Astrocyte of the hippocampus (primary cell): ENCODE measurements at regions not wholly inside any gene's neighbourhood (a gene's known extent, or its start where the extent isn't known, plus 50 kb on each side); places are given as distances from the start of the nearest gene placed in this dataset.

ENCODE experiments used
- DNase-seq: peaks from one replicate; pipeline ENCODE4 v3.0.0; 2011; ENCODE audit warnings: low read depth, low spot score

GRCh38 chr21:27713154-27714109 lies 746.5 kb upstream of the ADAMTS5 start:
- no peak for DNase-seq

DNA sequence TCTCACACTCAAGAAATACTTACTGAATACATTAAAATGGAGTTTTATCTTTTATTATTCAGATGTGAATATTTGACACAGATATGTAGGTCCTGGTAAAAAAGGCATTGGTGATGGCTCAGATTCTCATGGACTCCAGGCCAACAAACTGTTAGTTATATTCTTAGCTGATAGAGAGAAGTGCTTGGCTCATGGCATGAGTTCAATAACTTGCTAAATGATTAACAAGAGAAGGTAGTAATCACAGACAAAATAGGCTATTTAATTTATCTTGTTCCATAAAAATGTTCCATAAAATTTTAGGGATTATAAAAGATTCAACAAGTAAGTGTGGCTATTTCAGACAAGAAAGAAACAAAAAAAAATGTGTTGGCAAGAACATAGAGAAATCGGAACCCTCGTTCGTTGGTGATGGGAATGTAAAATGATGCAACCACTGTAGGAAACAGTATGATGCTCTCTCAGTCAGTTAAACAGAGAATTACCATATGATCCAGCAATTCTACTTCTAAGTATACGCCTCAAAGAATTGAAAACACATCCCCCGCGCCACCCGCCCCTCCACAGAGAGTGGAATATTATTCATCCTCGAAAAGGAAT lies 737.8 kb upstream of the ADAMTS5 start:
- no peak for DNase-seq

- DNase-seq = no peak
These were observed 736.9 kb upstream of the ADAMTS5 start for GRCh38 chr21:27703791-27704190.

DNA sequence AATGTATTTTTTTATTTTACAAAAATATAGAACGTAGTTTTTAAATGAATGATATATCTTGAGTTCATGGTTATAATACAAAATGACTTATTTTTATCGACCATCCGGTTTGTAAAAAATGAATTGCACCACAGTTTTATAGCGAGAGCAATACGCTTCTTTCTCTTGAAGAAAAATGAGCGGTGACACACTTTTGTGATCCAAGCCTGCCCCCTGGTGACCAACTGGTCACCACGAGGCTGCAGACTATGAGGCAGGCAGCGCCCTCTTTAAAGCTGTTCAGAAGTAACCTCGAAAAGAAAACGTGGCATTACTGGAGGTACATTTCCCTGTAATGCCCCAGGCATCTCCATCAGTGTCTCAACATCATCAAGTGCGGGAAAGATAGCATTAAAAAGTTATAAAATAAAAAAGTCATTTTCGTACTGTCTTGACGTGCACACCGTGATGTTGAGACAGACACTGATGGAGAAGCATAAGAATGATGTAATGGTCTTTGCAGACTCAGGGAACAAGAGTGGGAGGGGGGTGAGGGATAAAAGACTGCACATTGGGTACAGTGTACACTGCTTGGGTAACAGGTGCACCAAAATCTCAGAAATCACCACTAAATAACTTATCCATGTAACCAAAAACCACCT lies 734.2 kb upstream of the ADAMTS5 start:
- peak; percentile 87 for DNase-seq

GRCh38 chr21:27695246-27695645 lies 728.4 kb upstream of the ADAMTS5 start:
- DNase-seq = no peak

DNA sequence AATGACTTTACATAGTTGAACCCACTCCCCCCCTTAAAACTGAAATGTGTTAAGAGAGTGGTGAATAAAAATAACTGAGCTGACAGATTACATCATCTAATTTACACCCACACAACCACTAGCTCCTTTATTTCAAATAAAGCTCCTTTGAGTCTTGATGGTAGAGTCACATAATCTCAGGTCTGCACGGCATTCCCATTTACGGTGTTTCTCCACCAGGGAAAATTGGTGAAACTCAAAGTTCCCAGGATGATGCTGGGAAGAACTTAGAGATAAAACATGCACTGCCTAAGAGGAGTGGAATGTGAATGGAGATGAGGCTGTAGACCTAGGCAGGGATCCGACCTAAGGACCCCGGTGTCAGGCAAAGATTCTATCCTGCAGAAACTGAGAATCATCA lies 727.8 kb upstream of the ADAMTS5 start:
- no peak for DNase-seq

GRCh38 chr21:27693376-27693775 lies 726.5 kb upstream of the ADAMTS5 start:
- DNase-seq = no peak

GRCh38 chr21:27691516-27691915 lies 724.6 kb upstream of the ADAMTS5 start:
- DNase-seq = no peak

GRCh38 chr21:27691006-27691405 lies 724.1 kb upstream of the ADAMTS5 start:
- no peak for DNase-seq

GRCh38 chr21:27690426-27690825 lies 723.5 kb upstream of the ADAMTS5 start:
- DNase-seq = no peak

- no peak for DNase-seq
These were observed 721.9 kb upstream of the ADAMTS5 start for GRCh38 chr21:27688773-27689172.

DNA sequence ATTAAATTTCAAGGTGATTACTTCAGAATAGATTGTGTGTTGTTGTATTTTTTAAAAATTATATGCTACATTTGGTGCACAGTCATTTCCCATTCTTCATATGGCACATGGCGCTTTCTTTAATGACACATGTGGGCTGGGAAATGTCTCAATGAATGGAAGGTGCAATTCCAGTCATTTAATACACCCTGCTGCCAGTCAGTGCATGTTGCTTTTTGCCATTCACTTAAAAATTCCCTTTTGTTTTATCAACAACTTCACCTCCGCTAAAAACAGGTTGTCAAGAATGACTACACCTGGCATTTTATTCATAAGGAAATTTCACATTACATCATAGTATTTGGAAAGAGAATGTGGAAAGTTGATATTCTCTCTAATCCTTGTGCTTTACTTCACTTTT lies 716.4 kb upstream of the ADAMTS5 start:
- no peak for DNase-seq

GRCh38 chr21:27681841-27682240 lies 715.0 kb upstream of the ADAMTS5 start:
- no peak for DNase-seq

- no peak for DNase-seq
These were observed 714.1 kb upstream of the ADAMTS5 start for GRCh38 chr21:27681038-27681437.

- DNase-seq = no peak
These were observed 713.3 kb upstream of the ADAMTS5 start for GRCh38 chr21:27680181-27680580.

GRCh38 chr21:27678511-27678910 lies 711.6 kb upstream of the ADAMTS5 start:
- no peak for DNase-seq

- DNase-seq = no peak
These were observed 710.7 kb upstream of the ADAMTS5 start for GRCh38 chr21:27677546-27677945.

DNA sequence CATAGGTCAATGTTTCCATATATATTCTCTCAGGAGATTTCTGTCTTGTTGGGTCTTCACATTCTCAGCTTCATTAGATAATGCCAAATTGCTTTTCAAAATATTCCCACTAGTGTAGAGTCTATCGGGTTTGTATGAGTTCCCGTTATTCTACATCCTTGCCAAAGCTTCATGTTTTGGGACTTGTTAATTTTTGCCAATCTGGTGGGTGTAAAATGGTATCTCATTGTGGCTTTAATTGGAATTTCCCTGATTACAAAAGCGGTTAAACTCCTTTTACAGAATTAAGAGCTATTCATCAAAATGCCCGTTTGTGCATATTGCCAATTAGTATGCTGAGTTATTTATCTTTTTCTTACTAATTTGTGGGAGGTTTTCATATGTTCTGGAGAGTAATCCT lies 708.4 kb upstream of the ADAMTS5 start:
- DNase-seq = no peak

GRCh38 chr21:27674041-27674615 lies 707.2 kb upstream of the ADAMTS5 start:
- peak; percentile 58 for DNase-seq

- no peak for DNase-seq
These were observed 706.7 kb upstream of the ADAMTS5 start for GRCh38 chr21:27673581-27673980.

GRCh38 chr21:27671207-27671606 lies 704.3 kb upstream of the ADAMTS5 start:
- no peak for DNase-seq

- no peak for DNase-seq
These were observed 686.6 kb upstream of the ADAMTS5 start for GRCh38 chr21:27653481-27653880.
